Endothelial cell (in vitro differentiated cells): ENCODE measurements at regions not wholly inside any gene's neighbourhood (a gene's known extent, or its start where the extent isn't known, plus 50 kb on each side); places are given as distances from the start of the nearest gene placed in this dataset.

Experiments used
- DNase-seq: peaks from one replicate; pipeline ENCODE4 v3.0.0; 2021; ENCODE audit warnings: low spot score
- H3K27ac Mint-ChIP-seq: one replicate; pipeline ENCODE4 v1.8.0; 2021; ENCODE audit warnings: mixed read lengths, inconsistent platforms; ENCODE audit not compliant: unreplicated experiment
- H3K27me3 Mint-ChIP-seq: one replicate; pipeline ENCODE4 v1.8.0; 2021; ENCODE audit warnings: mild to moderate bottlenecking, moderate library complexity, mixed read lengths, inconsistent platforms; ENCODE audit not compliant: unreplicated experiment
- H3K36me3 Mint-ChIP-seq: one replicate; pipeline ENCODE4 v1.8.0; 2021; ENCODE audit warnings: mild to moderate bottlenecking, low read depth, mixed read lengths, inconsistent platforms; ENCODE audit not compliant: unreplicated experiment
- H3K4me1 Mint-ChIP-seq: one replicate; pipeline ENCODE4 v1.8.0; 2021; ENCODE audit warnings: mild to moderate bottlenecking, mixed read lengths, inconsistent platforms; ENCODE audit not compliant: unreplicated experiment
- H3K4me3 Mint-ChIP-seq: one replicate; pipeline ENCODE4 v1.8.0; 2021; ENCODE audit warnings: mild to moderate bottlenecking, mixed read lengths, inconsistent platforms; ENCODE audit not compliant: unreplicated experiment
- H3K9me3 Mint-ChIP-seq: one replicate; pipeline ENCODE4 v1.8.0; 2021; ENCODE audit warnings: mixed read lengths, inconsistent platforms; ENCODE audit not compliant: unreplicated experiment
- CTCF ChIP-seq: fragments of 200-600 bp; sonication (generic); IDR thresholded peaks from one replicate; pipeline ENCODE4 v1.5.0; 2021; ENCODE audit warnings: antibody characterized with exemption; ENCODE audit not compliant: unreplicated experiment

- H3K9me3 Mint-ChIP-seq, result no peaks in the 10 kb centered on the region
- no peak for DNase-seq
These were observed 265.0 kb downstream of the TENT5A start for GRCh38 chr6:81487489-81487888.

GRCh38 chr6:81486234-81486633 lies 266.2 kb downstream of the TENT5A start:
- H3K27me3 Mint-ChIP-seq, result no peaks in the 10 kb centered on the region
- no peak overlapping the region for H3K4me3 Mint-ChIP-seq
- H3K36me3 Mint-ChIP-seq, result no peaks in the 10 kb centered on the region
- TF ChIP-seq CTCF, result no peak
- H3K4me1 Mint-ChIP-seq, result no peaks in the 10 kb centered on the region
- no peak for DNase-seq
- H3K9me3 Mint-ChIP-seq, result no peaks in the 10 kb centered on the region
- no peak overlapping the region for H3K27ac Mint-ChIP-seq

More at GRCh38 chr6:81487489-81487888, 265.0 kb downstream of the TENT5A start:
- Mint-ChIP-seq H3K27me3 (no peaks in the 10 kb centered on the region), H3K4me3 (no peak overlapping the region), H3K27ac (no peak overlapping the region), H3K4me1 (no peaks in the 10 kb centered on the region), H3K36me3 (no peaks in the 10 kb centered on the region)
- no peak for TF ChIP-seq CTCF

- Mint-ChIP-seq H3K9me3 (no peaks in the 10 kb centered on the region), H3K4me1 (no peaks in the 10 kb centered on the region), H3K27ac (no peak overlapping the region), H3K27me3 (no peaks in the 10 kb centered on the region), H3K36me3 (no peaks in the 10 kb centered on the region), H3K4me3 (no peak overlapping the region)
- no peak for TF ChIP-seq CTCF
- DNase-seq, result no peak
These were observed 267.1 kb downstream of the TENT5A start for GRCh38 chr6:81485395-81485794.

- Mint-ChIP-seq H3K4me1 (no peaks in the 10 kb centered on the region), H3K4me3 (no peak overlapping the region), H3K27ac (no peak overlapping the region), H3K27me3 (no peaks in the 10 kb centered on the region), H3K9me3 (no peaks in the 10 kb centered on the region), H3K36me3 (no peaks in the 10 kb centered on the region)
- DNase-seq, result no peak
- TF ChIP-seq CTCF, result no peak
These were observed 268.2 kb downstream of the TENT5A start for GRCh38 chr6:81484251-81484650.

- Mint-ChIP-seq H3K4me3 (no peak overlapping the region), H3K36me3 (no peaks in the 10 kb centered on the region), H3K4me1 (no peaks in the 10 kb centered on the region), H3K27ac (no peak overlapping the region), H3K9me3 (no peaks in the 10 kb centered on the region), H3K27me3 (no peaks in the 10 kb centered on the region)
- no peak for TF ChIP-seq CTCF
- DNase-seq, result no peak
These were observed 272.3 kb downstream of the TENT5A start for GRCh38 chr6:81480139-81480538.
